Peyer's patch (tissue), 4 donors: ENCODE measurements at regions not wholly inside any gene's neighbourhood (a gene's known extent, or its start where the extent isn't known, plus 50 kb on each side); places are given as distances from the start of the nearest gene placed in this dataset.

Experiments used
- DNase-seq, 3 donors: peaks; one replicate each; pipeline ENCODE4 v3.0.0-alpha.2; 2017 to 2019
- H3K27ac ChIP-seq, 4 donors: fragments of 200-600 bp; sonication (generic); one replicate each; pipeline ENCODE4 v1.5.1; 2016 to 2019
- H3K27me3 ChIP-seq, 2 donors: fragments of 200-600 bp; sonication (generic); one replicate each; pipeline ENCODE4 v1.5.1; 2019
- H3K36me3 ChIP-seq, 3 donors: fragments of 200-600 bp; sonication (generic); one replicate each; pipeline ENCODE4 v1.5.1; 2016 to 2019
- H3K4me1 ChIP-seq, 4 donors: fragments of 200-600 bp; sonication (generic); one replicate each; pipeline ENCODE4 v1.5.1; 2016 to 2019
- H3K4me3 ChIP-seq, 4 donors: fragments of 200-600 bp; sonication (generic); 1 replicate in 3 of 4; 2 replicates in 1 of 4; pipeline ENCODE4 v1.5.1; 2016 to 2019; ENCODE audit warnings: mild to moderate bottlenecking in 1 of 4
- H3K9me3 ChIP-seq, 4 donors: fragments of 200-600 bp; sonication (generic); one replicate each; pipeline ENCODE4 v1.5.1; 2016 to 2019; ENCODE audit warnings: mild to moderate bottlenecking in 1 of 4
- CTCF ChIP-seq, 6 experiments: fragments of 450-650 bp in 4 of 6; fragments of 200-600 bp in 2 of 6; sonication (generic) in 1 of 6; IDR thresholded peaks; one replicate each; pipeline ENCODE4 v1.5.1; 2017 to 2019; ENCODE audit warnings: antibody characterized with exemption in 6 of 6, mild to moderate bottlenecking in 3 of 6, moderate library complexity in 1 of 6
- POLR2A ChIP-seq, 2 donors: fragments of 450-650 bp; IDR thresholded peaks; one replicate each; pipeline ENCODE4 v1.5.1; 2017; ENCODE audit warnings: antibody characterized with exemption in 2 of 2, mild to moderate bottlenecking in 2 of 2, moderate library complexity in 2 of 2

- Histone ChIP-seq H3K9me3 (no peaks in the 10 kb centered on the region), H3K36me3 (no peaks in the 10 kb centered on the region), H3K27ac (no peak overlapping the region), H3K27me3 (no peaks in the 10 kb centered on the region), H3K4me1 (no peaks in the 10 kb centered on the region), H3K4me3 (no peak overlapping the region)
- TF ChIP-seq CTCF (IDR thresholded peaks at IDR 0.05) (no peak), POLR2A (IDR thresholded peaks at IDR 0.05) (no peak)
- no peak for DNase-seq
These were observed 206.6 kb downstream of the LSM5 start for GRCh38 chr7:32283546-32283945.

GRCh38 chr7:32279500-32279899 is 209.3 kb upstream of the PDE1C start:
- Histone ChIP-seq H3K9me3 (no peaks in the 10 kb centered on the region), H3K27ac (no peak overlapping the region), H3K4me3 (no peak overlapping the region), H3K27me3 (no peaks in the 10 kb centered on the region), H3K4me1 (no peaks in the 10 kb centered on the region), H3K36me3 (no peaks in the 10 kb centered on the region)
- DNase-seq, result no peak
- TF ChIP-seq POLR2A (IDR thresholded peaks at IDR 0.05), result no peak

GRCh38 chr7:32275216-32276009 is 205.2 kb upstream of the PDE1C start:
- Histone ChIP-seq H3K27ac (no peak overlapping the region), H3K4me3 (no peak overlapping the region), H3K27me3 (no peaks in the 10 kb centered on the region), H3K4me1 (no peaks in the 10 kb centered on the region), H3K9me3 (no peaks in the 10 kb centered on the region), H3K36me3 (no peaks in the 10 kb centered on the region)
- TF ChIP-seq POLR2A (IDR thresholded peaks at IDR 0.05) (no peak), CTCF (IDR thresholded peaks at IDR 0.05) (no peak)
- DNase-seq, result no peak

GRCh38 chr7:32273297-32273696 is 203.1 kb upstream of the PDE1C start:
- no peaks in the 10 kb centered on the region for H3K9me3 ChIP-seq
- H3K4me3 ChIP-seq, result no peak overlapping the region
- no peaks in the 10 kb centered on the region for H3K36me3 ChIP-seq
- TF ChIP-seq CTCF (IDR thresholded peaks at IDR 0.05) (no peak), POLR2A (IDR thresholded peaks at IDR 0.05) (no peak)
- no peak for DNase-seq
- no peaks in the 10 kb centered on the region for H3K27me3 ChIP-seq
- no peak overlapping the region for H3K27ac ChIP-seq
- no peaks in the 10 kb centered on the region for H3K4me1 ChIP-seq

GRCh38 chr7:32266932-32267475 is 196.8 kb upstream of the PDE1C start:
- DNase-seq, result no peak
- no peaks in the 10 kb centered on the region for H3K9me3 ChIP-seq
- TF ChIP-seq CTCF (IDR thresholded peaks at IDR 0.05) (no peak), POLR2A (IDR thresholded peaks at IDR 0.05) (no peak)
- no peaks in the 10 kb centered on the region for H3K36me3 ChIP-seq
- H3K4me1 ChIP-seq, result no peaks in the 10 kb centered on the region
- H3K4me3 ChIP-seq, result no peak overlapping the region
- no peaks in the 10 kb centered on the region for H3K27me3 ChIP-seq
- no peak overlapping the region for H3K27ac ChIP-seq

GRCh38 chr7:32264702-32265284 is 194.6 kb upstream of the PDE1C start:
- TF ChIP-seq CTCF (IDR thresholded peaks at IDR 0.05) (no peak), POLR2A (IDR thresholded peaks at IDR 0.05) (no peak)
- Histone ChIP-seq H3K27ac (no peak overlapping the region), H3K36me3 (no peaks in the 10 kb centered on the region), H3K4me3 (no peak overlapping the region), H3K4me1 (no peaks in the 10 kb centered on the region), H3K9me3 (no peaks in the 10 kb centered on the region), H3K27me3 (no peaks in the 10 kb centered on the region)
- no peak for DNase-seq
